ENCODE measurements at regions not wholly inside any gene's neighbourhood (a gene's known extent, or its start where the extent isn't known, plus 50 kb on each side); places are given as distances from the start of the nearest gene placed in this dataset.

GRCh38 chr5:143558048-143558447 lies 154.6 kb upstream of the NR3C1 start:
- TF ChIP-seq ZNF263 (CRISPR knock-in tag; IDR thresholded peaks at IDR 0.05): no peak
- TF ChIP-seq CTCF (CRISPR knock-in tag; IDR thresholded peaks at IDR 0.05): no peak
- no peak for TF ChIP-seq ZNF350 (CRISPR knock-in tag; IDR thresholded peaks at IDR 0.05; ENCODE audit: borderline replicate concordance, low read depth)
- no peak for TF ChIP-seq ZNF253 (CRISPR knock-in tag; IDR thresholded peaks at IDR 0.05; ENCODE audit: borderline replicate concordance)
- TF ChIP-seq THAP7 (CRISPR knock-in tag; IDR thresholded peaks at IDR 0.05): no peak
- no peak for TF ChIP-seq SRF (IDR thresholded peaks at IDR 0.05; ENCODE audit: low read depth, low read length)
- TF ChIP-seq NPAS2 (CRISPR knock-in tag; IDR thresholded peaks at IDR 0.05; ENCODE audit: borderline replicate concordance): no peak
- TF ChIP-seq SP2 (CRISPR knock-in tag; IDR thresholded peaks at IDR 0.05): no peak
- no peak for TF ChIP-seq CEBPB (IDR thresholded peaks at IDR 0.05; ENCODE audit: borderline replicate concordance, low read depth, low read length)
- TF ChIP-seq ZNF644 (CRISPR knock-in tag; IDR thresholded peaks at IDR 0.05; ENCODE audit: low read depth): no peak
- no peak for TF ChIP-seq RNF2 (conservative IDR thresholded peaks at IDR 0.05; ENCODE audit: low read depth)
- no peak for TF ChIP-seq NFE2 (CRISPR knock-in tag; IDR thresholded peaks at IDR 0.05)

Measured in HepG2 (cell line).